MG63 (cell line): ENCODE measurements at regions not wholly inside any gene's neighbourhood (a gene's known extent, or its start where the extent isn't known, plus 50 kb on each side); places are given as distances from the start of the nearest gene placed in this dataset.
A peak's percentile ranks its signal among the peaks of the same experiment; 100 is the strongest.
"Not testable (repeated sequence)": the region's sequence is repeated elsewhere in the genome, so short reads cannot be mapped to it uniquely, and the experiment has no call there.

Experiments
- DNase-seq: peaks from one replicate; pipeline ENCODE4 v3.0.0-alpha.2; 2020
- H3K27me3 ChIP-seq: fragments of 250-450 bp; sonication (Bioruptor Pico); 2 replicates; pipeline ENCODE4 v1.5.1; 2020; ENCODE audit warnings: mild to moderate bottlenecking, moderate library complexity
- H3K36me3 ChIP-seq: fragments of 250-450 bp; sonication (Bioruptor Pico); 2 replicates; pipeline ENCODE4 v1.5.1; 2020; ENCODE audit warnings: mild to moderate bottlenecking, moderate library complexity
- H3K4me3 ChIP-seq: fragments of 250-450 bp; sonication (Bioruptor Pico); 2 replicates; pipeline ENCODE4 v1.5.1; 2020; ENCODE audit warnings: mild to moderate bottlenecking, moderate library complexity
- H3K9me3 ChIP-seq: fragments of 250-450 bp; sonication (Bioruptor Pico); 2 replicates; pipeline ENCODE4 v1.5.1; 2020; ENCODE audit warnings: mild to moderate bottlenecking, moderate library complexity

DNA sequence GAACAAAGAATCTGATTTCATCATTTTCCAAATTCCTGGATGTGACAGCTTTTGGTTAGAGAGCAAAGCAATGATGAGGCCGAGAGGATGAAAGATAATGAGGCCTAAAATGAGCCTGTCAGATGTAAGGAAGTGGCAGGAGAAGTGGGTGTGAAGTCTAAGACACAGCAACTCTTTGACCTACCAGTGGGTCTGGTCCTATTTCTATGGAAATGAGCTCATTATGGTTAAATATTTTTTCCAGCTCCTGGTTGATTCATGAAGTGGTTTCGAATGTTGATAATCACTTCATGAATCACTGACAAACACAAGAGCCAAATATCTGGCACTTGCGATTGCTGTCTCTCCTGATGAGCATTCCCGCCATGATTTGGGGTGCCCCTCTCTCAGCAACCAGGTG, 273.3 kb upstream of the CDH5 start:
- no peak overlapping the region for H3K4me3 ChIP-seq
- no peak for DNase-seq
- H3K27me3 ChIP-seq, result no peaks in the 10 kb centered on the region
- H3K9me3 ChIP-seq, result no peaks in the 10 kb centered on the region
- H3K36me3 ChIP-seq, result no peaks in the 10 kb centered on the region

DNA sequence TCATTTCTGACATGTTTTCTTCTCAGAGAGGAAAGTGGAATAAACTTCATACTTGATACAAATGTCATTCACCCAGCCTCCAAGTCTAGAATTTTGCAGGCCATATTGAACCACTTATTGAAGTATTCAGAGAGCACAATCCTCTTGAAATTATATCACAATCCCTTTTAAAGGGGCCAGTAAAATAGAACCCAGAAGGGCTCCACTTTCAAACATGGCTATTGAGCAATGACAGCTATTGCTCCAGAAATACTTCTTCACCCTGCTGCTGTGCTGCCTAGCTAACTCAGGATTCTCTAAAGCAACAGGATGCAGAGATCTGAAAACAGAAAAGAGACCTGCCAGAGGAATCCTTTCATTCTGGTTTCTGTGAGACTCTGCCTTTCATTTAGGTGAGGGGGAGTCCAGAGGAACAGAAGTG, 275.0 kb upstream of the CDH5 start:
- Histone ChIP-seq H3K4me3 (no peak overlapping the region), H3K27me3 (no peaks in the 10 kb centered on the region), H3K36me3 (no peaks in the 10 kb centered on the region), H3K9me3 (no peaks in the 10 kb centered on the region)
- no peak for DNase-seq

DNA sequence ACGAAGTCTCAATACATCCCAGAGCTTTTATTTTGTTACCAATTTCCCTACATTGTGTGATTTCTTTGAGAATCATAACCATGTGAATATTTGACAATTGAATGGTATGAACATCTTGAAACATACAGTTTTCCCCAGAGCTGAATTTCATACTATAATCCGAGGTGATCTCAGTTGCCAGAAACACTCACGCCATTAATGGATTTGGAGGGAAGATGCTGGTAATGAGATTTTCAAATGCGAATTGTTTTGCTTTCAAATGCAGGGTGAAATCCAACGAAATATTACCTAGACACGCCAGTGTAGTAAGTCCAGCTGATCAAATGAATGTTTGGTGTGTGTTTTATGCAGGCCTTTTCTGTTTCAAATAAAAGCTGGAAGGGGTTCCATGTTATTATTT, 277.8 kb upstream of the CDH5 start:
- DNase-seq, result no peak
- H3K36me3 ChIP-seq, result no peaks in the 10 kb centered on the region
- no peaks in the 10 kb centered on the region for H3K9me3 ChIP-seq
- H3K4me3 ChIP-seq, result no peak overlapping the region
- no peaks in the 10 kb centered on the region for H3K27me3 ChIP-seq

DNA sequence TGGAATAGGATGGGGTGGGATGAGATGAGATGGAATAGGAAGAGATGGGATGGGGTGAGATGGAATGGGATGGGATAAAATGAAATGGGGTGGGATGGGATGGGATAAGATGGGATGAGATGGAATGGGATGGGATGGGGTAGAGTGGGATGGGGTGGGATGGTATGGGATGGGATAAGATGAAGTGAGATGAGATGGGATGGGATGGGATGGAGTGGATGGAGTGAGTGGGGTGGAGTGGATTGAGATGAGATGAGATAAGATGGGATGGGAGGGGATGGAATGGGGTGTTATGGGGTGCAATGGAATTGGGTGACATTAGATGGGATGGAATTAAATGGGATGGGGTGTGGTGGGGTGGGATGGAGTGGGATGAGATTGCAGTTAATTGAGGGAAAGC, 279.2 kb upstream of the CDH5 start:
- Histone ChIP-seq H3K27me3 (no peaks in the 10 kb centered on the region), H3K36me3 (no peaks in the 10 kb centered on the region), H3K4me3 (no peak overlapping the region), H3K9me3 (no peaks in the 10 kb centered on the region)
- DNase-seq, result no peak

DNA sequence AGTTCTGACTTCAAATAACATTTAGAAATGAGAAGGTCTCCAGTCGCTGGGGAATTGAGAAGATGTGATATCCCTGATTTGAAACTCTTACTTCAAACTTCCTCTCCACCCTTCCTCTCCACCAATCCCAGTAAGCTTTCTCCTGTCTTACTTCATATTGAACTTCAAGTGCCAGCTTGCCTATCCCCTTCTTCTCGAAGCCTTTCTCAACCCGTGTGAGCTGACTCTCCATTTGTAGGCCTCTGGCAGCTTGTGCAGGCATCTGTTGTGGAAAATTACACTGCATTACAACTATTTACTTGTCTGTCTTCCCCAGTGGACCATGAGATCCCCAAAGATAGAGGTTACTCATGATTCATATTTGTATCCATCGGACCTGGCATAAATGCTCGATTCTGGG, 280.8 kb upstream of the CDH5 start:
- no peak for DNase-seq
- Histone ChIP-seq H3K4me3 (no peak overlapping the region), H3K9me3 (no peaks in the 10 kb centered on the region), H3K27me3 (no peaks in the 10 kb centered on the region), H3K36me3 (no peaks in the 10 kb centered on the region)

DNA sequence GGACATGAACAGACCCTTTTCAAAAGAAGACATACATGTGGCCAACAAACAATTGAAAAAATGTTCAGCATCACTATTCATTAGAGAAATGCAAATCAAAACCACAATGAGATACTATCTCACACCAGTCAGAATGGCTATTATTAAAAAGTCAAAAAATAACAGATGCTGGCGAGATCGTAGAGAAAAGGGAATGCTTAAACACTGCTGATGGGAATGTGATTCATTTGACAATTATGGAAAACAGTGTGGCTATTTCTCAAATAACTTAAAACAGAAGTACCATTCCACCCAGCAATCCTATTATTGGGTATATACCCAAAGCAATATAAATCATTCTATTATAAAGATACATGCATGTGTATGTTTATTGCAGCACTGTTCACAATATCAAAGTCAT, 281.8 kb upstream of the CDH5 start:
- not testable (repeated sequence) for H3K27me3 ChIP-seq, H3K9me3 ChIP-seq, DNase-seq, H3K4me3 ChIP-seq, H3K36me3 ChIP-seq

DNA sequence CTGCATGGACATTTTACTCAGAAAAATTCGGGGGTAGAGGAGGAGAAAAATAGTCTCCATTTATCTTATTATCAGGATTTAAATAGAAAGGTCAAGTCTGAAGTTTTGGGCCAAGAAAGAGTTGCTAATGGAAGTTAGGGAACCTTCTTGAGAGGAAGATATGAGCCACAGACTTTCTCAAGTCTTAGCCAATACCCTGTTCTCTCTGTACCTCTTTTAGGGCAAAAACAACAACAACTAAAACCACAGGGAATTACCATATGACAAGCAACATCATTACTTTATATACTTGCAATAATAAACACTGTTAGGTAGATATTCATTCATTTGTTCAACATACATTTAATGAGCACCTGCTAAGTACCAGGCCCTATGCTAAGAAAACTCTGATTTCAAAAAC, 282.2 kb upstream of the CDH5 start:
- Histone ChIP-seq H3K27me3 (no peaks in the 10 kb centered on the region), H3K36me3 (no peaks in the 10 kb centered on the region), H3K9me3 (no peaks in the 10 kb centered on the region), H3K4me3 (no peak overlapping the region)
- no peak for DNase-seq

DNA sequence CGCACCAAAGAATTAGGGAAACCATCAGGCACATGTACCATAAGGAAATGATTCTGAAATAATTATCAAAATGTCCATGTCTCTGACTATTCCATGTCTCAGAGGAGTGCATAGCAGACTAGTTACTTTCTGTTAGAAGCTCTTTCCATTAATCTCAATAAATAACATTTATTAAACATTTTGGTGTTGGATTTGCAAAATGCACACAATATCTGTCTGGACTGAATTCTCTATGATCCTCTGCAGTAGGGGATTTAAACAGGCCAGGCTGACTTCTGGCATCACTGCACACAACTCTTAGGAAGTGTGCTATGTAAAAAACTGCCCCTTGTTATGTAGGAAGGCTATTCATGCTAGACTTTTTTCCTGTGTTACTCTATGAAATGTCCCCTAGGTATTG, 283.3 kb upstream of the CDH5 start:
- H3K27me3 ChIP-seq, result no peaks in the 10 kb centered on the region
- H3K36me3 ChIP-seq, result no peaks in the 10 kb centered on the region
- H3K9me3 ChIP-seq, result no peaks in the 10 kb centered on the region
- no peak overlapping the region for H3K4me3 ChIP-seq
- DNase-seq, result no peak

DNA sequence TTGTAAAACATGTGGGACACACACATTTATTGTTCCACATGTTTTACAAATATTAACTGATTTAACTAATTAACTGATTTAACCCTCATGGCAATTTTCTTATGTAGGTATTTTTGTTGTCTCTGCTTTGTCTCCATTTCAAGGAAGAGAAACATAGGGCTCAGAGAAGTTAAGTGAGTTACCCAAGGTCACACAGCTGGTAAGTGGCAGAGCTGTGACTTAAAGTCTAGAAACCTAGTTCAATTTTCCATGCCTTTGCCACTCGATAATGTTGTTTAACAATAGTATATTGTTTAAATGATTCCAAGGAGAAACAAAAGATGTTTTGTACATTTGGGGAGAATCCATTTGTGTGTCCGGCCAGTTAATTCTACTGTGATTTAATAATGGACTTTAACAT, 284.1 kb upstream of the CDH5 start:
- DNase-seq, result no peak
- no peaks in the 10 kb centered on the region for H3K27me3 ChIP-seq
- no peaks in the 10 kb centered on the region for H3K36me3 ChIP-seq
- H3K9me3 ChIP-seq, result no peaks in the 10 kb centered on the region
- no peak overlapping the region for H3K4me3 ChIP-seq

DNA sequence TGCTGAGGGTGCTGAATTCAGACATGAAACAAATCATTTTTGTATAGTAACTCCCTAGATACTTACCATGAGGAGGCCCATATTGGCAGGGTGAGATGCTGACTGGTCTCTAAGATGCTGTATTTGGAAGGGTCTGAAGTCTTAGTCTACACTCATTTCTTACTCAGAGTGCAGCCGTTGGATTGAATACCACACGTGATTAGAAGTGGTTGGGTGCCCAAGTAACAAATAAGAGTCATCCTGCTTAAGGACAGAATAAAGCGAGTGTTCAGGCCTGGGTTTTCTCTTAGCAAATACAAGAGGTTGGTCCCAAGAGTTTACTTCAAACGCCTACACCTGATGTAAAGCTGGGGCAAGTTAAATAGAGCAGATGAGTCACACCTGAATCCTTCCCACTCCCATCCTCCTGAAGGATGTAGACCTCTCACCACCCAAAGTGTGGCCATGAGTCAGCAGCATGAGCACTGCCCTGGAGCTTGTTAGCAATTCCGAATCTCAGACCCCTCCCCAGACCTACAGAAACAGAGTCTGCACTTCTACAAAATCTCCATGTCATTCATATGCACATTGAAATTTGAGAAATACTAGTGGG, 284.6 kb upstream of the CDH5 start:
- H3K36me3 ChIP-seq, result no peaks in the 10 kb centered on the region
- H3K9me3 ChIP-seq, result no peaks in the 10 kb centered on the region
- DNase-seq, result peak; percentile 66
- no peaks in the 10 kb centered on the region for H3K27me3 ChIP-seq
- H3K4me3 ChIP-seq, result no peak overlapping the region

DNA sequence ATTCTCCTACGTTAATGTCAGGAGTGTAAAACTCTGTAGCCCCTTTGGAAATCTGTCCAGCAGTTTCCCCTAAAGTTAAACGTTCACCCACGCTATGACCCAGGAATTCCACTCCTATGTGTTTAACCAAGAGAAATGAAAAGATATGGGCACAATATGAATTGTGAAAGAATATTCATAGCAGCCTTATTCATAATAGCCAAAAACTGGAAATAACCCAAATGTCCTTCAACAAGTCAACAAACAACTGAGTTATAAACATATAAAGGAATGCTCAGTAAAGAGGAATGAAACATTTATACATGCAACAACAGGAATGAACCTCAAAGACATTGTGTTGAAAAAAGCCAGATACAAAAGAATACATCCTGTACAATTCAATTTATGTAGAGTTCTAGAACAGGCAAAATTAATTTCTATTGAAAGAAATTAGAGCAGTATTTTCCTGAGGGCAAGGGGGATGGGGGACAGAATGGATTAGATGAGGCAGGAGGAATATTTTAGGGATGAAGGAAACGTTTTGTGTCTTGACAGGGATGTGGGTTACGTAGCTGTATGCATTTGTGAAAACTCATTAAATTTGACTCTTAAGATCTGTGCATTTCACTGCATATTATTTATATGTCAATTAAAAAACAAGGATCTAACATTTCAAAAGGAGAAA, 286.7 kb upstream of the CDH5 start:
- no peak for DNase-seq
- no peak overlapping the region for H3K4me3 ChIP-seq
- no peaks in the 10 kb centered on the region for H3K27me3 ChIP-seq
- no peaks in the 10 kb centered on the region for H3K9me3 ChIP-seq
- H3K36me3 ChIP-seq, result no peaks in the 10 kb centered on the region

DNA sequence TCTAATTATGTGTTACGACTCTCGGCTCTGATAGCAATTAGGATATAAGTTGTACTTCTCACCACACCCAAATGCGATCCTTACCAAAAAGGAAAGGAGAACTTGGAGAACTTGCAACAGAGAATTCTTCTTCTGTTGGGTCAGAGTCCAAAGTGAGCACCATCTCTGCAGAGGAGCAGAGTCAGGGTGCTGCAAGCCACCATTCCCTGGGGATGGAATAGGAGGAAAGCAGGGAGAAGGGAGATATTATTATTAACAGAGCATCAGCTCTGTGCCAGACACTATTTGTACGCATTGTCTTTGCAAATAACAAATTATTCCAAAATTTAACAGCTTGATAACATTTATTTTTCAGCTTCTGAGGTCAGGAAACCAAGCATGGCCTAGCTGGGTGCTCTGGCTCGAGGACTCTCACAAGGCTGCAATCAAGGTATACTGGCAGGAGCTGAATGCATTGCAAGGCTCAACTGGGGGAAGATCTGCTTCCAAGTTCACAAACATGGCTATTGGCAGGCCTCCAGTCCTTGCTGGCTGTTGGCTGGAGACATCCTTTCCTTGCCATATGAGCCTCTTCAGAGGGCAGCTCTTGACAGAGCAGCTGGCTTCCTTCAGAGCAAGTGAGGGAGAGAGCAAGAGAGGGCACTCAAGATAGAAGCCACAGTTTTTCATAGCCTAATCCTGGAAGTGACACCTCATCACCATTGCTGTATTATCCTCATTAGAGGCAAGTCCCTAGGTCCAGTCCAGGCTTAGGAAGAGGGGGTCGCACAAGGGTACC, 296.2 kb upstream of the CDH5 start:
- no peaks in the 10 kb centered on the region for H3K36me3 ChIP-seq
- H3K4me3 ChIP-seq, result no peak overlapping the region
- no peaks in the 10 kb centered on the region for H3K9me3 ChIP-seq
- peak; percentile 71 for DNase-seq
- no peaks in the 10 kb centered on the region for H3K27me3 ChIP-seq

DNA sequence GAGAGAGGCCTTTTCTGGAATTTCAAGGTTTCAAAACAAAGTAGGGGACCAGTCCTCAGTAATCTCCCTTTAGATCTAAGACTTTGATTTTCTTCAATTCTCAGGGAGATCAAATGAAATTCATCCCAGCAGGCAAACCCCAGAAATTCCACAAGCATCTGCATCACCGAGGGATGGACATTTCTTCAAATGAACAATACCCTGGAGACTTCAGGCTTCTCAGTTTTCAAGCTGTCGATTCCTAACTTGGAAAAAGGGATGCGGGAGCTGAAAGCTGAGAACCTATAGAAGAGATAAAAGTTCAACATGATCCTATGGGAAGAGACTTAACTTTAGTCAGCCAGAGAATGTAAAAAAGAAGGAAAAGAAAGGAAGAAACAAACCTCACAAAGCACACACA, 296.9 kb upstream of the CDH5 start:
- H3K36me3 ChIP-seq, result no peaks in the 10 kb centered on the region
- no peak for DNase-seq
- H3K4me3 ChIP-seq, result no peak overlapping the region
- no peaks in the 10 kb centered on the region for H3K9me3 ChIP-seq
- H3K27me3 ChIP-seq, result no peaks in the 10 kb centered on the region

DNA sequence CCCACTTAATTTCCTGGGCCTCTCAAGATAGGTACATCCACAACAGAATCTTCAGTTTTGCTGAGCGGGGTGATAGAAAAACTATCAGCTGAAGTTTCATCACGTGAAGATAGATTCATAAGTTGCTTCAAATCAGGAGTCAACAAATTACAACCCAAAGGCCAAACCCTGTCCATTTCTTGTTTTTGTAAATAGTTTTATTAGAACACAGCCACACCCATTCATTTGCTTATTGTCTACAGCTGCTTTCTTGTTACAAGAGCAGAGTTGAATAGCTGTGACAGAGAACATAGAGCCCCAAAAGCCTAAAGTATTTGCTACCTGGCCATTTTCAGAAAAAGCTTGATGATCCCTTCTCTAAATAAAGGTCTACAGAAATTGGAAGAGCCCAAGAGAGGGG, 300.1 kb upstream of the CDH5 start:
- Histone ChIP-seq H3K27me3 (no peaks in the 10 kb centered on the region), H3K4me3 (no peak overlapping the region), H3K9me3 (no peaks in the 10 kb centered on the region), H3K36me3 (no peaks in the 10 kb centered on the region)
- DNase-seq, result no peak

DNA sequence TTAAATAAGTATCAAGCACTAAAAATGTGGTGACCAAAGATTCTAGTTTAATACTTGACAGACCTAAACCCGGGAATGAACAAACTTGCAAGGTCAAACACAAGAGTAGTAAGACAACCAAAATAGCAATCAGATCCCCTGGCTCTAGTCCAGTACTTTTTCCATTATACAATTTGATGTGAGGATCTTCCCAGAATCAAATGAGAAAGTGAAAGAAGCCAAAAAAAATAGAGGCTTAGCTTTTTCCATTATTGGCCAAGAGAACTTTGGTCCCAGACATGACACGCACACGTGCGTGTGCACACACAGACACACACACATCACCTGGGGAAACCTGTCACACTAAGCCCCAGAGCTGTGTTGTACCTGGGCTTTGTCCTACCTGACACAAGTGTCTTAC, 300.6 kb upstream of the CDH5 start:
- DNase-seq, result no peak
- no peak overlapping the region for H3K4me3 ChIP-seq
- H3K36me3 ChIP-seq, result no peaks in the 10 kb centered on the region
- no peaks in the 10 kb centered on the region for H3K27me3 ChIP-seq
- H3K9me3 ChIP-seq, result no peaks in the 10 kb centered on the region

DNA sequence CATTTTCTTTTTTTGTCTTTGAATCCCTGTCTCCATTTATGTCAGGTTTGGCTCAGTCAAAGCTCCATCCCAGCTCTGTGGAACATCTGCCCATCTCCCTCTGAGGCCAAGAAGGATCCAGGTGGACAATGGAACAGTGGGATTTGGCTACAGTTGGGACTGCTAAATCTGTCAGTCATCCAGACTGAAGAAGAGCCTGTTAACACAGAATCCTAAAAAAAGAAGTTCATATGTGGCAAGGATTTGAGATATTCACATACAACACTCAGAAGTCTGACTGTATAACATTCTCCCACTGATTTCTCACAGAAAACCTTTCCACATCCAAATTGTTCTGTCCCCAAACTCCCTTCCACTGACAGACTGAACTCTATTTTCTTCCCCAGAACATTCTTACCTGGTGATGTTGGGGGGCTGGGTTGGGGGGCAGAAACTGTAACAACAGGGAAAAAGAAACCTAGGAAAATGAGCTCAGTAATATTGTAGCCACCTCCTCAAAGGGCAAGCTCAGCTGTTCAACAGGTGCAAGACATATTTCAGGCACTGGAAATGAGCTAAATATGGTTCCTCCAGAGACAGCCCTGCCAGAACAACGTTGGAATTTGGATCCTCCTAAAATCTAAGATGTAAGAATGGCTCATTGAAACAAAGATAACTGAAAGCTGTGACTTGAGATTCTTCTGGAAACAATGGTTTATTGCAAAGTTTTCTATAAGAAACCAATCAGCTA, 301.5 kb upstream of the CDH5 start:
- Histone ChIP-seq H3K36me3 (no peaks in the 10 kb centered on the region), H3K9me3 (no peaks in the 10 kb centered on the region), H3K4me3 (no peak overlapping the region), H3K27me3 (no peaks in the 10 kb centered on the region)
- DNase-seq, result no peak

DNA sequence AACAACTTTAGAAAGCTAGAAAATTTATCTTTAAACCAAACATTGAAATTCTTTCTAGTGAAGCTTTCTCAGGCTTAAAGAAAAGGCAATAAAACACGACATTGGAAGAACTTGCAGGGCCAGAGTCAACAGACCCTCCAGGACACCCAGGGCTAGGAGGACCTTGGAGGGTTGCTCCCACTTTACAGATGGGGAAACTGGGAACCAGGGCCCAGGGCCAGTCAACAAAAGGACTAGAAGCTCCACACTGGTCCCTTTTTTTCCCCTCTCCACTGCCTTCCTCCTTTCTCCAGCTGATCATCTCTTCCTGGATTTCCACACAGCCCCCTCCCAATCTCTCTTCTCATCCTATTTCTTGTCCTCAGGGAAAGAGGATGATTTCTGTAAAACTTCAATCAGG, 307.7 kb upstream of the CDH5 start:
- Histone ChIP-seq H3K9me3 (no peaks in the 10 kb centered on the region), H3K36me3 (no peaks in the 10 kb centered on the region), H3K4me3 (no peak overlapping the region), H3K27me3 (no peaks in the 10 kb centered on the region)
- no peak for DNase-seq
